ENCODE measurements at regions not wholly inside any gene's neighbourhood (a gene's known extent, or its start where the extent isn't known, plus 50 kb on each side); places are given as distances from the start of the nearest gene placed in this dataset.

DNA sequence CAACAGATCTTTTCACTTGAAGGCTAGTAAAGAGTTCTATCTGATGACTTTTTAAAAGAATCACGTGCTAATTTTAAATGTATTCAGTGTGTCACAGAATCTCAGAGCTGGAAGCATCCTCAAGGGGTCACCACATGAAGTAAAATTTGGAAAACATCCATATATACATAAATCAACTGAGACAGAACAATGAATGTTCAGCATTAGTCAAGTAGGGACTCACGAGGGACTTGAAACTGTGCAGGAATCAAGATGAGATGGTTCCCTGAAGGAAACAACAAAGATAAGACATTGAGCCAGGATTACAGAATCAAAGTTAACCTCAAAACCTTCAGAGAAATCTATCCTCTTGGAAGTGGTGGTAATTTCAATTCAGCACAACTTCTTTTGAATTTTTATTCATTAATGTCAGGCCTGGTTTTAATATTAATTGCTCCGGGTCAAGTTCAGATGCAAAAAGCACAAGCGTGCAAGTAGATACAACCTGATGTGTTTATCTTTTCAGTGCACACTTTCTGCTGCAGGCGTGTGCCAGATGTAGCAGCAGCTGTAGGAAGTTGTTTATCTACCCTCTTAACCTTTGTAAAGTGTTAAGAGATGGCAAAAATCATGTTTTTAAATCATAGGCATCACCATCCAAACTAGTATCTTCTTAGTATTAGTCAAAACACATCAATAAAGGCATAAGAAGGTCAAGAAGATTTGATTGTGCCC, 87.7 kb upstream of the SRD5A3 start:
- TF ChIP-seq, protein P1, sequence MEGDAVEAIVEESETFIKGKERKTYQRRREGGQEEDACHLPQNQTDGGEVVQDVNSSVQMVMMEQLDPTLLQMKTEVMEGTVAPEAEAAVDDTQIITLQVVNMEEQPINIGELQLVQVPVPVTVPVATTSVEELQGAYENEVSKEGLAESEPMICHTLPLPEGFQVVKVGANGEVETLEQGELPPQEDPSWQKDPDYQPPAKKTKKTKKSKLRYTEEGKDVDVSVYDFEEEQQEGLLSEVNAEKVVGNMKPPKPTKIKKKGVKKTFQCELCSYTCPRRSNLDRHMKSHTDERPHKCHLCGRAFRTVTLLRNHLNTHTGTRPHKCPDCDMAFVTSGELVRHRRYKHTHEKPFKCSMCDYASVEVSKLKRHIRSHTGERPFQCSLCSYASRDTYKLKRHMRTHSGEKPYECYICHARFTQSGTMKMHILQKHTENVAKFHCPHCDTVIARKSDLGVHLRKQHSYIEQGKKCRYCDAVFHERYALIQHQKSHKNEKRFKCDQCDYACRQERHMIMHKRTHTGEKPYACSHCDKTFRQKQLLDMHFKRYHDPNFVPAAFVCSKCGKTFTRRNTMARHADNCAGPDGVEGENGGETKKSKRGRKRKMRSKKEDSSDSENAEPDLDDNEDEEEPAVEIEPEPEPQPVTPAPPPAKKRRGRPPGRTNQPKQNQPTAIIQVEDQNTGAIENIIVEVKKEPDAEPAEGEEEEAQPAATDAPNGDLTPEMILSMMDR (IDR thresholded peaks at IDR 0.05; ENCODE audit: extremely low read depth, insufficient read depth, missing control alignments) = no peak
- in situ Hi-C loops (cut with MboI; ENCODE audit: low pct_unique_long_range_greater_than_20kb, low sequenced_read_pairs, unreplicated experiment) = no loop called here
- no peak for DNase-seq (ENCODE audit: low spot score)

DNA sequence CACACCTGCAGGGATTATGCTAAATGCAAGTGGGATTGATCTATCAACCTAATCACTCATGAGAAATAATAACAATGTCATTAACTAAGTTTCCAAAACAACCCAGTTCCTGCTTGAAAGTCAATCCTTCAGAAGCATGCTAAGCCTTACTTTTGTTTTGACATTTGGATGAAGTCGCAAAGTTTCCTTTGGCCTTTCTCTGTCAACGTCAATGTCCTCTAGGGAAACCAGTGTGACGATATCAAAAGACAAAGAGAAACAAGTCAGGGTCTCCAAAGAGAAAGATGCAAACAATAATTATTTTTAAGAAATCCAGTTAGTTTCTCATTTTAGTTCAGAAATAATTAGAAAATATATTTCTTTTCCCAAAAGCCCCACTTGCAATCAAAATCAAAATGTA, 86.7 kb upstream of the SRD5A3 start:
- DNase-seq (ENCODE audit: low spot score) = no peak
- TF ChIP-seq, protein P1 (IDR thresholded peaks at IDR 0.05; ENCODE audit: extremely low read depth, insufficient read depth, missing control alignments) = no peak
- in situ Hi-C loops (cut with MboI; ENCODE audit: low pct_unique_long_range_greater_than_20kb, low sequenced_read_pairs, unreplicated experiment) = no loop called here

DNA sequence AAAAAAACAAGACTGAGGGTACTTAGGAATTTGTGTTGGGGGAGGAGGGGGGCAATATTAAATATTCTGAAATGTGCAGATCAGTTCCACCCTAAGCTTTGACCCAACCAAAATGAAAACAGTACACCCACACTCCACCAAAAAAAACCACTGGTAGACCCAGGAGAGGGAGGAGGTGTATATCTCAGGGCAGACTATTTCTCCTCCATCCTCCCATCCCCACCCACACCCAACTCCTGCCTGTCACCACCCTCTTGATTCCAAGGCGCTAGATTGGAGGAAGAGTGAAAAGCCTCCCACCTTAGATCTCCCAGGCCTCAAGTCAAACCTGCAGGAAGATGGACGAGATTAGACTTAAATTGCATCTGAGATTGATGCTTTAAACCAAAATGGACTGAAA, 76.6 kb upstream of the SRD5A3 start:
- in situ Hi-C loops (cut with MboI; ENCODE audit: low pct_unique_long_range_greater_than_20kb, low sequenced_read_pairs, unreplicated experiment) = no loop called here
- TF ChIP-seq, protein P1 (IDR thresholded peaks at IDR 0.05; ENCODE audit: extremely low read depth, insufficient read depth, missing control alignments) = no peak
- no peak for DNase-seq (ENCODE audit: low spot score)

DNA sequence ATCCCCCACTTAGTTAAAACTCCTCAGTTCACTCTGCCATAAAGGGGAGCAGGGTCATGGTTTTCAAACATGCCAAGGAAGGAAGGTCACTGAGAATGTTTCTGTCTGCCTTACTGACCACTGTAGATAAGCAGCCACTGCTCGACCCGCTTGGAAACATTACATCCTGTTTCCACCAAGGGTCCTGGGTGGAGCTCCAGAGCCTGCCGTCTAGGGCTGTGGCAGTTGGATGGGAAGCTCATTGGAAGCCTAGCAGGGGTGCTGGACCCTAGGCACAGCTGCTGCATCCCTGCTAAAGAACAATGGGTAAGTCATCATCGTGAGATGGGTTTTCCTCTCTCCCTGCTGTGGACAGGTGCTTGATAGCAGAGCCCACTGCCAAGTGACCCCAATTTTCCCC, 76.0 kb upstream of the SRD5A3 start:
- no peak for DNase-seq (ENCODE audit: low spot score)
- TF ChIP-seq, protein P1 (IDR thresholded peaks at IDR 0.05; ENCODE audit: extremely low read depth, insufficient read depth, missing control alignments) = no peak
- in situ Hi-C loops (cut with MboI; ENCODE audit: low pct_unique_long_range_greater_than_20kb, low sequenced_read_pairs, unreplicated experiment) = no loop called here

DNA sequence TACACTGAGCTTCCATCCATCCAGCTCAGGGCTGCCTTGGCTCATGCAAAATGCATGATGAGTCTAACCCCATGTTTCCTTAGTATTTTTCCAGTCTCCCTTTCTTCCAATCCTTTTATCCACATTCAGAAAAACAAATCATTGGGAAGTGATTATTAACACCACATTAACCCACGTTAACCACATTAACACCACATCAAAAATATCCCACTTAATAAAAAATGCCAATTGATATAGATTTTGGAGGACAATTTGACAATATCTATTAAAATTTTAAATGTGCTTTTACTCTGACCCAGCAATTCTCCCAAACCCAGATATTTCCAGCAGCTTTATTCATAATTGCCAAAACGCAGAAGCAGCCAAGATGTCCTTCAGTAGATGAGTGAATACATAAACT, 75.6 kb upstream of the SRD5A3 start:
- no peak for DNase-seq (ENCODE audit: low spot score)
- in situ Hi-C loops (cut with MboI; ENCODE audit: low pct_unique_long_range_greater_than_20kb, low sequenced_read_pairs, unreplicated experiment) = no loop called here

DNA sequence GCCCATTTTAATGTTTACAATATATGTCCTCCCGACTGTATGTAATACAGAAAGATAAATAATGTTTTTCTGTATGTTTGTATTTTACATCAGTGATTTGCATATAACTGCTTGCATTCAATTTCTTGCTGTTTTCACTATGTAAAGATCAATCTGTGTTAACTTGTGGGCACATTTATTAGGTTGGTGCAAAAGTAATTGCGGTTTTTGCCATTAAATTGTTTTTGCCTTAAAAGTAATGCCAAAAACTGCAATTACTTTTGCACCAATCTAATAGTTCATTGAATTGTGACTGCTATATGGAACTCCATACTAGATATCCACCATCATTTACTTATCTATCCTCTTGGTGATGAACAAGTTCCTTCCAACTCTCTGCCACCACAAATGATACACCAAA, 73.9 kb upstream of the SRD5A3 start:
- in situ Hi-C loops (cut with MboI; ENCODE audit: low pct_unique_long_range_greater_than_20kb, low sequenced_read_pairs, unreplicated experiment) = no loop called here
- TF ChIP-seq, protein P1 (IDR thresholded peaks at IDR 0.05; ENCODE audit: extremely low read depth, insufficient read depth, missing control alignments) = no peak
- DNase-seq (ENCODE audit: low spot score) = no peak

More for the DNA sequence above, 75.6 kb upstream of the SRD5A3 start:
- TF ChIP-seq, protein P1 (IDR thresholded peaks at IDR 0.05; ENCODE audit: extremely low read depth, insufficient read depth, missing control alignments) = no peak

Measured in GM13977 (cell line).